ENCODE measurements at regions not wholly inside any gene's neighbourhood (a gene's known extent, or its start where the extent isn't known, plus 50 kb on each side); places are given as distances from the start of the nearest gene placed in this dataset.

DNA sequence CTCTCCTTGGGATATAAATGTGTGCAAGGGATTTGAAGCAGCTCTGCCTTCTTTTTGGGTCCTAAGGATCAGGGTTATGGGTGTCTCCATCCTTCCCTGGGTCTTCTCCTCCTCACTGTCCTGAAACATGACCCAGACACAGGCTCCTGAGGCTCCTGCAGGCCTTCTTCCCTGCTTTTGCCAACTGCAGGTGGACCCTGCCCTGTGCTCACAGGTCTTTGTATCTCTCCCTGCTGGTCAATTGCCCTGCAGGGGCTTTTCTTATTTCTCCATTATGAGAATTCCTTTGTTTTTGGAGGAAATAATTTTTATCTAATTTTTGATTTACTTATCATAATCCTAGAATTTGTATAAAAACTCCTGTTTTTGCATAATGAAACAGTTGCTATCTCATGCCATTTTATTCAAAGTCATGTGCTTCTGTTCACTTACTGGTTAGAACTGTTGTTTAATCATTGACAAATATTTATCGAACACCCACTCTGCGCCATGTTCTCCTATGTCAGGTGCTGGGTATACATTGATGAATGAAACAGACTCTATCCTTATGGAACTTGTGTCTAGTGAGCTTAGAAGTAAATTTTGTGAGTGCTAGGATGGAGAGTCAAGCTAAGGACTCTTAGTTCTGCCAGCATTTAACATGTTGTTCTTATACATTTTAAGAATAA, 89.7 kb upstream of the TOP3B start:
- Histone ChIP-seq H3K27me3 (ENCODE audit: insufficient read depth, poor library complexity, severe bottlenecking) (no peaks in the 10 kb centered on the region), H3K9me3 (ENCODE audit: severe bottlenecking) (peaks cover 2% of the 10 kb centered on the region)
- no peak for ATAC-seq (ENCODE audit: low read depth)

DNA sequence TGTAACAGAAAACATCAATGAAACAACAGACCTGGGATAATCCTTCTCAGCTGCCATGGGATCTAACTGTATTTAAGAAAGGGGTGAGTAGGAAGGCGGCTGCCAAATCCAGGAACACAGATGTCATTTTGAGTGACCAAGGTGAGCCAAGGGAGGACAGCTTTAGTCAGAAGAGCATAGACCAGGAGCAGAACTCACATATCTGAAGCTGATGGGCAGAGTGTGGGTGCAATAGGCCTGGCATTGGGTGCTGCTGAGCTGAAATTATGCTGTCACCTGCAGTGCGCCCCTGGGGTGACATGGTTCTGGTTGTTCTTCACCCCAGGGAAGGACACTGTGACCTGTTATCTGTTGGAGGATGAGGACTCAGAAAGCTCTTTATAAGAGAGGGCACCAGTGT, 88.9 kb upstream of the TOP3B start:
- TF ChIP-seq, protein P1, sequence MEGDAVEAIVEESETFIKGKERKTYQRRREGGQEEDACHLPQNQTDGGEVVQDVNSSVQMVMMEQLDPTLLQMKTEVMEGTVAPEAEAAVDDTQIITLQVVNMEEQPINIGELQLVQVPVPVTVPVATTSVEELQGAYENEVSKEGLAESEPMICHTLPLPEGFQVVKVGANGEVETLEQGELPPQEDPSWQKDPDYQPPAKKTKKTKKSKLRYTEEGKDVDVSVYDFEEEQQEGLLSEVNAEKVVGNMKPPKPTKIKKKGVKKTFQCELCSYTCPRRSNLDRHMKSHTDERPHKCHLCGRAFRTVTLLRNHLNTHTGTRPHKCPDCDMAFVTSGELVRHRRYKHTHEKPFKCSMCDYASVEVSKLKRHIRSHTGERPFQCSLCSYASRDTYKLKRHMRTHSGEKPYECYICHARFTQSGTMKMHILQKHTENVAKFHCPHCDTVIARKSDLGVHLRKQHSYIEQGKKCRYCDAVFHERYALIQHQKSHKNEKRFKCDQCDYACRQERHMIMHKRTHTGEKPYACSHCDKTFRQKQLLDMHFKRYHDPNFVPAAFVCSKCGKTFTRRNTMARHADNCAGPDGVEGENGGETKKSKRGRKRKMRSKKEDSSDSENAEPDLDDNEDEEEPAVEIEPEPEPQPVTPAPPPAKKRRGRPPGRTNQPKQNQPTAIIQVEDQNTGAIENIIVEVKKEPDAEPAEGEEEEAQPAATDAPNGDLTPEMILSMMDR (IDR thresholded peaks at IDR 0.05; ENCODE audit: poor library complexity, severe bottlenecking), result no peak
- H3K36me3 ChIP-seq (ENCODE audit: low read depth), result no peaks in the 10 kb centered on the region
- H3K9me3 ChIP-seq (ENCODE audit: severe bottlenecking), result peaks cover 2% of the 10 kb centered on the region
- no peaks in the 10 kb centered on the region for H3K27me3 ChIP-seq (ENCODE audit: insufficient read depth, poor library complexity, severe bottlenecking)
- no peak for DNase-seq (ENCODE audit: low spot score)
- H3K4me3 ChIP-seq (ENCODE audit: severe bottlenecking), result no peak overlapping the region
- H3K27ac ChIP-seq (ENCODE audit: poor library complexity, severe bottlenecking), result peak overlapping the region; percentile 85
- ATAC-seq (ENCODE audit: low read depth), result no peak
- peaks cover 40% of the 10 kb centered on the region for H3K4me1 ChIP-seq (ENCODE audit: insufficient read depth, poor library complexity, severe bottlenecking)

More for the DNA sequence above, 89.7 kb upstream of the TOP3B start:
- Histone ChIP-seq H3K27ac (ENCODE audit: poor library complexity, severe bottlenecking) (no peak overlapping the region), H3K36me3 (ENCODE audit: low read depth) (no peaks in the 10 kb centered on the region), H3K4me3 (ENCODE audit: severe bottlenecking) (no peak overlapping the region), H3K4me1 (ENCODE audit: insufficient read depth, poor library complexity, severe bottlenecking) (peaks cover 47% of the 10 kb centered on the region)
- DNase-seq (ENCODE audit: low spot score), result no peak
- TF ChIP-seq, protein P1 (IDR thresholded peaks at IDR 0.05; ENCODE audit: poor library complexity, severe bottlenecking), result no peak

DNA sequence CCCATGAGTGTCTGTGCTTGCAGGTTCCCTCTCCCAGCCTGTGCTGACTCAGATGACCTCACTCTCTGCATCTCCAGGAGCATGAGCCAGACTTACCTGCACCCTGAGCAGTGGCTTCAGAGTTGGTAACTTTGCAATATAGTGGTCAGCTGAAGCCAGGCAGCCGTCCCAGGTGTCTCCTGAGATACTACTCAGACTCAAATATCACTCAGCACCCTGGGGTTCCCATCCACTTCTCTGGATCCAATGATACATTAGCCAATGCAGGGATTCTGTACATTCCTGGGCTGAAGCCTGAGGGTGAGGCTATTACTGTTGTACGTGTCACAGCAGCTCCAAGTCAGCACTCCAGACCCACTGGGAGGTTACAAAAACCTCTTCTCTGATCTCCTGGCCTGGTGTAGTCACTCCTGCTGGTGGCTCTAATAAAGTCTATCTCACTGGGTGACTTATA, 87.8 kb upstream of the TOP3B start:
- TF ChIP-seq, protein P1 (IDR thresholded peaks at IDR 0.05; ENCODE audit: poor library complexity, severe bottlenecking), result peak; percentile 4
- peak; percentile 81 for ATAC-seq (ENCODE audit: low read depth)
- Histone ChIP-seq H3K4me1 (ENCODE audit: insufficient read depth, poor library complexity, severe bottlenecking) (peaks cover 29% of the 10 kb centered on the region), H3K9me3 (ENCODE audit: severe bottlenecking) (peaks cover 2% of the 10 kb centered on the region), H3K27ac (ENCODE audit: poor library complexity, severe bottlenecking) (peak overlapping the region; percentile 85), H3K4me3 (ENCODE audit: severe bottlenecking) (no peak overlapping the region), H3K27me3 (ENCODE audit: insufficient read depth, poor library complexity, severe bottlenecking) (no peaks in the 10 kb centered on the region), H3K36me3 (ENCODE audit: low read depth) (no peaks in the 10 kb centered on the region)
- DNase-seq (ENCODE audit: low spot score), result peak; percentile 81

DNA sequence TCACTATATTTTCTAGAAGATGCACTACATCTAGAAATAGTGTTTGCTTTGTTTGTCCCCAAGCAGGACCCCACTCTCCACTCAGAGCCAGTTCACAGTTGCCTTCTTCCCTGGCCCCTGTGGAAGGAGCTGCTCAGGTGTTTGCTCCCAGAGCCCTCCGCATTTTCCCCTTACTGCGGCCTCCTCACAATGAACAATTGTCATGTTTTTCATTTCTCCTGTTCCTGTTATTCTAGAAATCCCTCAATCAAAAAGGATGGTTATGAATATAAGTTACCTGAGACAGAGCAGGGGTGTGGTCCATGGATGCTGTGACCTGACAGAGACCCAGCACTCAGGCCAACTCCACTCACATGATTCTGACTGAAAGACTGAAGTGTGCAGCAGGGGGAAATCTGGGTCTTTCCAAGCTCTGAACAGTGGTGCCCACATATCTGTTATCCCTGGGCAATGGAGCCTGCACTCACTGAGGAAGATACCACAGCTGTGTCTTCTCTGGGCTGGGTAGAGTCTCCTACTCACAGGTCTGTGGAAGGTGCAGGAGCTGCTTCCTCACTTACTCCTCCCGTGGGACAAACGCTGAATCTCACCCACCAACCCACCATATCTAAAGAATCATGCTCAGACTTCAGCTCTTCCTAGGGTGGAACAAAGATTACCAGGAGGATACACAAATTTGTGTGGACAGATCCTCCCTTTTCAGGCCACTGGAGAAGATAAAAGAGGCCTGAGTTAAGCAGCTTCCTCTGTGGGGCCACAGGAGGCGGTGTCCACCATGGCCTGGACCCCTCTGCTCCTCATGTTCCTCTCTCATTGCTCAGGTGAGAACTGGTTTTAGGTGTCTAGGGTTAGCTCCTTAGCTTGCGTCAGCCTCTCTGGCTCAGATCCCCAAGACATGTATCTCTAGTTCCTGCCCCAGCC, 87.1 kb upstream of the TOP3B start:
- Histone ChIP-seq H3K4me3 (ENCODE audit: severe bottlenecking) (no peak overlapping the region), H3K9me3 (ENCODE audit: severe bottlenecking) (peaks cover 2% of the 10 kb centered on the region), H3K4me1 (ENCODE audit: insufficient read depth, poor library complexity, severe bottlenecking) (peaks cover 23% of the 10 kb centered on the region), H3K27ac (ENCODE audit: poor library complexity, severe bottlenecking) (peak overlapping the region; percentile 85), H3K36me3 (ENCODE audit: low read depth) (no peaks in the 10 kb centered on the region), H3K27me3 (ENCODE audit: insufficient read depth, poor library complexity, severe bottlenecking) (no peaks in the 10 kb centered on the region)
- no peak for ATAC-seq (ENCODE audit: low read depth)
- TF ChIP-seq, protein P1 (IDR thresholded peaks at IDR 0.05; ENCODE audit: poor library complexity, severe bottlenecking), result no peak
- no peak for DNase-seq (ENCODE audit: low spot score)

Measured in RWPE2 (cell line).